ENCODE measurements at regions not wholly inside any gene's neighbourhood (a gene's known extent, or its start where the extent isn't known, plus 50 kb on each side); places are given as distances from the start of the nearest gene placed in this dataset.
"Not testable (repeated sequence)": the region's sequence is repeated elsewhere in the genome, so short reads cannot be mapped to it uniquely, and the experiment has no call there.

DNA sequence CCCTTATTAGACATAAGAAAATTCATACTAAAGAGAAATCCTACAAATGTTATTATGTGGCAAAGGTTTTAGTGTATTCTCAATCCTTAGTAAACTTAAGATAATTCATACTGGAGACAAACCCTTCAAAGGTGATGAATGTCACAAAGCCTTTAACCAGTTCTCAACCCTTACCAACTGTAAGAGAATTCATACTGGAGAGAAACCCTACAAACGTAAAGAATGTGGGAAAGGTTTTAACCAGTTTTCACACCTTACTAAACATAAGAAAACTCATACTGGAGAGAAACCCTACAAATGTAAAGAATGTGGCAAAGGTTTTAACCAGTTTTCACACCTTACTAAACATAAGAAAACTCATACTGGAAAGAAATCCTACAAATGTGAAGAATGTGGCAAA lies 93.2 kb downstream of the ZNF680 start:
- DNase-seq (ENCODE audit: low read depth): no peak

DNA sequence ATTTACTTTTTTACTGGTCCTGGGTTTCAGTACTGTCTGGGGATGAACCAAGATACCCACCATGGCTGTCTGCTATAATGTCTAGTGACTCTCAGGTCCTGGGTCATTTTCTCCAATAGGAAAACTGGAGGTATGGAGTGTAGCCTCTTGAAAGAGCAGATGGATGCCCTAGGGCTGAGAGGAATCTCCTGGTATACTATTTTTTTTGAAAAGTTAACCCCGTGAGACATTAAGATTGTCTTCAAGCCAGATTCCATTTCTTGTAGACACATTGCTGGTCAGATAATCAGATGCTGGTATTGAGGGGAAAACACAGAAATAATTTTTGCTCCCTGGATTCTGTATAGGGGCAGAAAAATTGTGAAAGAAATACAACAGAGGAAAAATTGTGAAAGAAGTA lies 97.3 kb downstream of the ZNF680 start:
- DNase-seq (ENCODE audit: low read depth): no peak

DNA sequence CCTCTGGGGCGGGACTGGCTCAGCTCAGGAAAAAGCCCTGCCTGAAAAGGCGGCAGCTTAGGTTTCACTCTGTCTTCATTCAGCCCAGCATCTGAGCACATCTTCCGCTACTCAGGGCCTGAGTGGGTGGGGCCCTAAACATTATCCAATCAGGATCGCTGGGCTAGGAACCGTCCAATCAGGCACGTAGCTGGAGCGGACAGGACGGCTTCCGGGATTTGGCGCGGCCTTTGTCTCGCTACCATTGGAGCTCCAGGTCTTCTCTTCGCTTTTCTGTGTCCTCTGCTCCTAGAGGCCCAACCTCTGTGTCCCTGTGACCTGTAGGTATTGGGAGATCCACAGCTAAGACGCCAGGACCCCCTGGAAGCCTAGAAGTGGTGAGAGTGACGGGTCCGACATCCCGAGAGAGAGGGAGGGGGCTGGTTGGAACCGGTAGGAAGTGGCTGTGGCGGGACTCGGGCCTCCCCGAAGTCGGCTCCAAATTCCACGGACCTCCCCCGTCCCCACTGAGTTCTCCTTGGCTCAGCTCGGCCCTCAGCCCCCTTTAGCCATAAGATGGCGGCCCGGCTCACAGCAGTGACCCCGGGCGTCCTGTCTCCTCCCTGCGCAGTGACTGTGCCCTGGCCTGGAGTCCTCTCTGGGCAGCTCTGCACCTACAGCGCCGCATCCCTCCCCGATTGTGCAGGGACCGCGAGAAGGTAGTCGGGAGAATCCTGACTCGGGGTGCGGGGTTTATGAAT lies 99.1 kb downstream of the ZNF680 start:
- DNase-seq (ENCODE audit: low read depth): peak; percentile 13

DNA sequence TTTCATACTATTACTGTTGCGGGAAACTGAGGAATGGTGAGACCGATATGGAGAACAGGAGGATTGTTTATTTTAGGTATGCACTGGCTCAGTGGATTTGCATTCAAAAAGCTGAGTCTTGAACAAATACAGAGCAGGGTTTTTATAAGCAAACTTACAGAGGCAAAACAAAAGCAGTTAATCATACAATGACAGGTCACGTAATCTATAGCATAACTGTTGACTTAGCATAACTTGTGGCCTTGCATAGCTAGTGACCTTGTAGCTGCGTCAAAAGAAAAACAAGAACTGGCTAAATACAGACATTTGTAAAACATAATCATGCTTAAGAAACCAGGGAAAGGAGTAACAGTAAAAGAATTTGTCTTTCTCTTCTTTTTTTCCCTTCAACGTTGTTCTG lies 103.0 kb downstream of the ZNF680 start:
- not testable (repeated sequence) for DNase-seq (ENCODE audit: low read depth)

DNA sequence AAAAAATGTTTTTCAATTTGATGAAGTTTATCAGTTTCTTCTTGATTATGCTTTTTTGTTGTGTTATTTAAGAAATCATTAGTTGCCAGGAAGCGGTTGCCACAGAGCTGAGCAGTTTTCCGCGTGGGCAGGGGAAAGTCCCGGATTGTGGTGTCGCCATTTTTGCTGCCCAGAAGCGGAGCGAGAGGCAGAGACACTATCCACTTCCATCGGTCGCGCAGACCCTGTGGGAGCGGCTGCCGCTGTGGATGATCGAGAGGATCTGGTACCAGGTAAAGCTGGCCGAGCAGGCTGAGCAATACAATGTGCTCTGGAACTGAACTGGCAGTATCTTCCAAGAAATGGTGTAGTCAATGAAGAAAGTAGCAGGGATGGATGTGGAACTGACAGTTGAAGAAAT lies 119.8 kb downstream of the ZNF736 start:
- DNase-seq (ENCODE audit: low read depth): no peak

DNA sequence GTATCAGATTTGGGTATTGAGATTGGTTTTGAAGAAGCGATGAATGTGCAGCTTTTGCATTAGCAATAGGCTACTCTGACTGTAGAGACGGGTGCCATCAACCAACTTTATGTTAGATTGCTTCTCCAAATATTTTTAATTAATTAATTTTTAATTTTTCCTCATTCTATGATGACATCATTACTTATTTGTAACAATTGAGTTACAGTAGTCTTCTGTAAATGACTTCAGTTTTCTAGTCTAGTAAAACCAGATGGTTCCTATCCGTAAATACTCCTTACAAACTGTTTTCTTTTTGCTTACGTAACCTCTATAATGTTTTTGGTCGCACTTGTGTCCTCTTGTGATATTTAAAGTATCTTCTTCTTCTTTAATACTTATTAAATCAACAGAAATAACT lies 118.1 kb downstream of the ZNF736 start:
- DNase-seq (ENCODE audit: low read depth): no peak

DNA sequence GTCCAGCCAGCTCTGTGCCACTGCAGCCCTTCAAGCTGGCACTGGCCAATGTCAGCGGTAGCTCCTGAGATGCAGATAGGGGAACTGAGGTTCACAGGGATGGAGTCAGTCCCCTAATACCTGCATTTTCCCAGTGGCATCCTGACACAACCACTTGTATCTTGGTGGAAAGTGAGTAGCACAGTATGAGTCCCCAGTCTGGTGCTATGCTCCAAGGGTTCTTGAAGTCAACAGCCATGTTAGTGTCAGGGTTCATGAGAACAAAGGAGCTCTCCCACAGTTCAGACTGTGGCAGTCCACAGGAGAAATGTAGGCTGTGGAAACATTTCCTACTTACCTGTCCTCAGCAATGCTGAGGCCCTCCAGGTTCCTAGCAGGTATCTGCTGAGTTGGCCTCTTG lies 115.5 kb downstream of the ZNF736 start:
- no peak for DNase-seq (ENCODE audit: low read depth)

DNA sequence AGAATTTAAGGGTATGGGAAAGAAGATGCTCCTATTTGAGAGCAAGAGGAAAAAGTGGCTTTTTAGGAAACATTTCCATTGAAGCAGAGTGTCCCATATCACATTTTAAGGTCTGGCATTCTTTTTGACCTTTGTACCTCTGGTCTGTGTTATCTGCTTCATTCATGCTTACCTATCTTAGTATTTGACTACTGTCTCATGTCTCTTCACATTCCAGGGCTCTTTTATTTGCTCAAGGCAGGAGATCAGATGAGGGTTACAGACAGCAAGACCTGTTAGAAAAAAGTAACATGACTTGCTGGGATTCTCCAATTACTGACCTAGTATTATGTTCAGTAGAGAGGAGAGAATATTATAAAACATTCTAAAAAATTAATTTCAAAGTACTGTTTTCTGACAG lies 111.7 kb downstream of the ZNF736 start:
- DNase-seq (ENCODE audit: low read depth): not testable (repeated sequence)

DNA sequence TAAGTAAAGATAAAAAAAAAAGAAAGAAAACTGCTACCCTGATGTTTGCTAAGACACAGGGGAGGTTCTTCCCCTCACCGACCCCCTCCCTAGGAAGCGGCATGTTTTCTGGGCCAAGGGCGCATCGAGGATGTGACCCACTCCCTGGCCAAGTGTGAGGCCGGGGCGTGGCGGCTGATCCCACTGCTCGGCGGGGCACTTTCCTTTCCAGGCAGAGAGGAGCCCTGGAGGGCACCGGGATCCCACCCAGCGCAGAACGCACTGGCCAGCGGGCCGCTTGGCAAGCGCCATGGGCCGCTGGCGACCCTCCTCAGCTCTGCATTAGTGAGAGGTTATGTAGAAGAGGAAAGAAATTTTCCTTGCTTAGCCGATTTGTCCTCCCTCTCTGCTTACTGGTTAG lies 93.4 kb downstream of the ZNF736 start:
- no peak for DNase-seq (ENCODE audit: low read depth)

All from EH (cell line).